ENCODE measurements at regions not wholly inside any gene's neighbourhood (a gene's known extent, or its start where the extent isn't known, plus 50 kb on each side); places are given as distances from the start of the nearest gene placed in this dataset.

GRCh38 chr7:52635021-52635420 lies 400.4 kb upstream of the POM121L12 start:
- TF ChIP-seq HDGF (IDR thresholded peaks at IDR 0.05; ENCODE audit: borderline replicate concordance) (no peak), TARDBP (IDR thresholded peaks at IDR 0.05) (no peak), FOXA1 (IDR thresholded peaks at IDR 0.05) (no peak), FOXM1 (IDR thresholded peaks at IDR 0.05; ENCODE audit: borderline replicate concordance) (no peak), SP1 (IDR thresholded peaks at IDR 0.05) (no peak), BHLHE40 (IDR thresholded peaks at IDR 0.05; ENCODE audit: borderline replicate concordance) (no peak), ELF4 (IDR thresholded peaks at IDR 0.05) (no peak), SUZ12 (IDR thresholded peaks at IDR 0.05) (no peak), NFRKB (IDR thresholded peaks at IDR 0.05) (no peak), ZNF384 (IDR thresholded peaks at IDR 0.05) (no peak), PKNOX1 (IDR thresholded peaks at IDR 0.05) (no peak), FOXK2 (IDR thresholded peaks at IDR 0.05) (no peak), L3MBTL2 (conservative IDR thresholded peaks at IDR 0.05) (no peak)

Measured in HEK293T (cell line).